ENCODE measurements at regions not wholly inside any gene's neighbourhood (a gene's known extent, or its start where the extent isn't known, plus 50 kb on each side); places are given as distances from the start of the nearest gene placed in this dataset.

DNA sequence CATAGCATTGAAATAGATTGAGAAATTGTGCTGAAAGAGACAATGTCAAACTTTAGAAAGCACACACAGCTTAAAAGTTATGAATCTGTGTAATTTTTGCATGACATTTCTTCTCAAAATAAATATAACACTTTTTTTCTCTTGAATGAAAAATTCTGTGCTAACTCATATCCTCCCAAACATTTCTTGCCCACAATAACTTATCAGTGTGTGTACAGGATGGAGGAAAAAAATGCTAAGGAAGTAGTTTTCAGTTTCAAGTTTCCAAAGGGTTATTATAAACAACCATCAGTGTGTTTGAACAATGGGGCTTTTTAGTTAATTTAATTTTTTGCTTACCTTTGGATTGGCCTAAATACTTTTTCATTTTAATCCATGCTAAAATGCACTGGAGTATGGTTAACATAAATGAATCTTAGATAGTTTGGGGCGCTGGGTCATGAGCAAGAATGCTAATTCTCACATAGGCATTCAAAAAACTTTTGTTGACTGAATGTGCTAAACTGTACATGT is 82.9 kb upstream of the ARHGAP20 start:
- H3K27me3 Mint-ChIP-seq (ENCODE audit: low read depth) = peaks cover 7% of the 10 kb centered on the region
- H3K36me3 Mint-ChIP-seq (ENCODE audit: insufficient read depth in 2 of 2) = no peaks in the 10 kb centered on the region
- DNase-seq (no peak), ATAC-seq (replicated peaks in 1 of 2) (no peak)
- no peak overlapping the region for H3K4me3 Mint-ChIP-seq
- H3K9me3 Mint-ChIP-seq = peaks cover 0 to 2% of the 10 kb centered on the region in 2 donors
- H3K27ac Mint-ChIP-seq = no peak overlapping the region
- peaks cover 13% of the 10 kb centered on the region for H3K4me1 Mint-ChIP-seq (ENCODE audit: low read depth)

- Mint-ChIP-seq H3K36me3 (ENCODE audit: insufficient read depth in 2 of 2) (no peaks in the 10 kb centered on the region), H3K9me3 (peaks cover 0 to 2% of the 10 kb centered on the region in 2 donors), H3K4me1 (ENCODE audit: low read depth) (peaks cover 10% of the 10 kb centered on the region), H3K27ac (no peak overlapping the region), H3K4me3 (no peak overlapping the region), H3K27me3 (ENCODE audit: low read depth) (peaks cover 4% of the 10 kb centered on the region)
- DNase-seq (no peak), ATAC-seq (replicated peaks in 1 of 2) (no peak)
These were observed 81.3 kb upstream of the ARHGAP20 start for GRCh38 chr11:110793556-110793955.

DNA sequence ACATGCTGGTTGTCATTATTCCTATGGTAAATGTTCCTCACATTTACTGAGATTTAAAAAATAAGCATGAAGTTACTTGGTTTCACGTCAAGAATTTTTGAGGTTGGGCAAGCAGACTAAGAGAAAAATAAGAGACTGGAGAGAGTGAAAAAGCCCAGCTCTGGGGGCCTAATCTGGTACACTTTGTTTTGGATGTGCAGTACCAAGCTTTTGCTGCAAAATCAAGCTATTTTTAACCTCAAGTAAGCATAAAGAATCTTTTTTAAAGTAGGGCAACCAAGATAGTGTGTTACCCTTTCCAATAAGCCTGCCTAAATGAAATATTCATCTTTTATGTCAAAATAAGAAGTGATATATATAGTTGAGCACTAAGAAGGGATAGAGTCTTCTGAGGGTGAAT is 79.4 kb upstream of the ARHGAP20 start:
- H3K27me3 Mint-ChIP-seq (ENCODE audit: low read depth) = no peaks in the 10 kb centered on the region
- DNase-seq = no peak
- H3K9me3 Mint-ChIP-seq = peaks cover 2% of the 10 kb centered on the region in 2 donors
- H3K4me1 Mint-ChIP-seq (ENCODE audit: low read depth) = peaks cover 6% of the 10 kb centered on the region
- no peaks in the 10 kb centered on the region for H3K36me3 Mint-ChIP-seq (ENCODE audit: insufficient read depth in 2 of 2)
- H3K4me3 Mint-ChIP-seq = no peak overlapping the region
- no peak for ATAC-seq (replicated peaks in 1 of 2)
- no peak overlapping the region for H3K27ac Mint-ChIP-seq

DNA sequence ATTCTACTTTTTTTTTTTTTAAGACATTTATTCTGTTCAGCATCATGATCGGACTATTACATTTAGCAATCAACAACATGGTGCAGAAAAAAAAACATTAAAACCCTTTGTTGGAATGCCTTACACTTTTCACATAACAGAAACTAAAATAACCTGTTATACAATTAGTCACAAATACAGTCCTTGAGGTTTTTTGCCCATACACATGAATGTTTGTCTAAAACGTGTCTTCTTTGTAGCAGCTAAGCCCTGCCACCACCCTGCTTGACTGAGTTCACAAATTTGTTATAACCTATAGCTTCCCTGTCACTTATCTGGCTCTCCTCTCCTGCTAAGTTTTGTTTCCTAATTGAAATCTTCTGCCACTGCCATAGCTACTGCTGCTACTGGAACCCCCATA is 75.4 kb upstream of the ARHGAP20 start:
- H3K36me3 Mint-ChIP-seq (ENCODE audit: insufficient read depth in 2 of 2) = peaks cover 0 to 4% of the 10 kb centered on the region in 2 donors
- peaks cover 2 to 3% of the 10 kb centered on the region in 2 donors for H3K9me3 Mint-ChIP-seq
- no peaks in the 10 kb centered on the region for H3K27me3 Mint-ChIP-seq (ENCODE audit: low read depth)
- DNase-seq (no peak), ATAC-seq (replicated peaks in 1 of 2) (no peak)
- H3K4me1 Mint-ChIP-seq (ENCODE audit: low read depth) = no peaks in the 10 kb centered on the region
- no peak overlapping the region for H3K4me3 Mint-ChIP-seq
- no peak overlapping the region for H3K27ac Mint-ChIP-seq

GRCh38 chr11:110786226-110786902 is 74.1 kb upstream of the ARHGAP20 start:
- H3K4me3 Mint-ChIP-seq = no peak overlapping the region
- no peaks in the 10 kb centered on the region for H3K27me3 Mint-ChIP-seq (ENCODE audit: low read depth)
- ATAC-seq (replicated peaks in 1 of 2) (no peak), DNase-seq (no peak)
- peaks cover 2 to 3% of the 10 kb centered on the region in 2 donors for H3K9me3 Mint-ChIP-seq
- H3K27ac Mint-ChIP-seq = no peak overlapping the region
- H3K36me3 Mint-ChIP-seq (ENCODE audit: insufficient read depth in 2 of 2) = peaks cover 0 to 4% of the 10 kb centered on the region in 2 donors
- H3K4me1 Mint-ChIP-seq (ENCODE audit: low read depth) = no peaks in the 10 kb centered on the region

- Mint-ChIP-seq H3K4me3 (no peak overlapping the region), H3K4me1 (ENCODE audit: low read depth) (no peaks in the 10 kb centered on the region), H3K36me3 (ENCODE audit: insufficient read depth in 2 of 2) (peaks cover 0 to 4% of the 10 kb centered on the region in 2 donors), H3K27ac (no peak overlapping the region), H3K9me3 (peaks cover 2 to 3% of the 10 kb centered on the region in 2 donors), H3K27me3 (ENCODE audit: low read depth) (no peaks in the 10 kb centered on the region)
- DNase-seq (no peak), ATAC-seq (replicated peaks in 1 of 2) (no peak)
These were observed 73.2 kb upstream of the ARHGAP20 start for GRCh38 chr11:110785398-110785797.

GRCh38 chr11:110782616-110783015 is 70.4 kb upstream of the ARHGAP20 start:
- no peak for DNase-seq
- H3K27me3 Mint-ChIP-seq (ENCODE audit: low read depth) = no peaks in the 10 kb centered on the region
- peaks cover 5 to 8% of the 10 kb centered on the region in 2 donors for H3K36me3 Mint-ChIP-seq (ENCODE audit: insufficient read depth in 2 of 2)
- H3K9me3 Mint-ChIP-seq = peaks cover 9 to 10% of the 10 kb centered on the region in 2 donors
- no peak overlapping the region for H3K27ac Mint-ChIP-seq
- H3K4me3 Mint-ChIP-seq = no peak overlapping the region
- H3K4me1 Mint-ChIP-seq (ENCODE audit: low read depth) = no peaks in the 10 kb centered on the region
- no peak for ATAC-seq (replicated peaks in 1 of 2)

DNA sequence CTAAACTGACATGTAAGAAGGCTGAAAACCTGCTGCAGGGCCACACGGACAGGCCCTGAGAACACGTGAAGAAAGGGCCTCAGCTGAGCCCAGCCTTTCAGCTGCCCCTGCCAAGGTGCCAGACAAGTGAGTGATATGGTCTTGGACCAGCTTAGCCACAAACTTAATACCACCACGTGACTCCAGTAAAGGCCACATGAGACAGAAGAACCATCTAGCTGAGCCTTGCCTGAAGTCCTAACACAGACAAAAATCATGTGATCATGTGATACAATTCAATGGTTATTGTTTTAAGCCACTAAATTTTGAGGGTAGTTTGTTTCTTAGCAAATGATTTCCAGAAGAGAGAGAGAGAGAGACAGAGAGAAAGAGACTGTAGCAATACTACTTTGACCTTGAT is 66.9 kb upstream of the ARHGAP20 start:
- Mint-ChIP-seq H3K4me3 (no peak overlapping the region), H3K9me3 (peaks cover 5 to 8% of the 10 kb centered on the region in 2 donors), H3K27ac (no peak overlapping the region), H3K36me3 (ENCODE audit: insufficient read depth in 2 of 2) (peaks cover 5% of the 10 kb centered on the region in 2 donors), H3K4me1 (ENCODE audit: low read depth) (no peaks in the 10 kb centered on the region), H3K27me3 (ENCODE audit: low read depth) (no peaks in the 10 kb centered on the region)
- no peak for DNase-seq
- ATAC-seq (replicated peaks in 1 of 2) = no peak

- DNase-seq = no peak
- Mint-ChIP-seq H3K27me3 (ENCODE audit: low read depth) (no peaks in the 10 kb centered on the region), H3K4me3 (no peak overlapping the region), H3K9me3 (peaks cover 5 to 8% of the 10 kb centered on the region in 2 donors), H3K4me1 (ENCODE audit: low read depth) (no peaks in the 10 kb centered on the region), H3K36me3 (ENCODE audit: insufficient read depth in 2 of 2) (peaks cover 5% of the 10 kb centered on the region in 2 donors), H3K27ac (no peak overlapping the region)
- ATAC-seq (replicated peaks in 1 of 2) = no peak
These were observed 66.1 kb upstream of the ARHGAP20 start for GRCh38 chr11:110778343-110778742.

- no peaks in the 10 kb centered on the region for H3K4me1 Mint-ChIP-seq (ENCODE audit: low read depth)
- no peak for ATAC-seq (replicated peaks in 1 of 2)
- H3K36me3 Mint-ChIP-seq (ENCODE audit: insufficient read depth in 2 of 2) = peaks cover 5% of the 10 kb centered on the region in 2 donors
- no peak for DNase-seq
- peaks cover 5 to 8% of the 10 kb centered on the region in 2 donors for H3K9me3 Mint-ChIP-seq
- no peaks in the 10 kb centered on the region for H3K27me3 Mint-ChIP-seq (ENCODE audit: low read depth)
- H3K27ac Mint-ChIP-seq = no peak overlapping the region
- H3K4me3 Mint-ChIP-seq = no peak overlapping the region
These were observed 65.5 kb upstream of the ARHGAP20 start for GRCh38 chr11:110777775-110778174.

GRCh38 chr11:110776081-110776480 is 63.8 kb upstream of the ARHGAP20 start:
- DNase-seq (no peak), ATAC-seq (replicated peaks in 1 of 2) (no peak)
- H3K27ac Mint-ChIP-seq = no peak overlapping the region
- peaks cover 5 to 8% of the 10 kb centered on the region in 2 donors for H3K9me3 Mint-ChIP-seq
- H3K36me3 Mint-ChIP-seq (ENCODE audit: insufficient read depth in 2 of 2) = peaks cover 5% of the 10 kb centered on the region in 2 donors
- no peaks in the 10 kb centered on the region for H3K27me3 Mint-ChIP-seq (ENCODE audit: low read depth)
- H3K4me3 Mint-ChIP-seq = no peak overlapping the region
- no peaks in the 10 kb centered on the region for H3K4me1 Mint-ChIP-seq (ENCODE audit: low read depth)

DNA sequence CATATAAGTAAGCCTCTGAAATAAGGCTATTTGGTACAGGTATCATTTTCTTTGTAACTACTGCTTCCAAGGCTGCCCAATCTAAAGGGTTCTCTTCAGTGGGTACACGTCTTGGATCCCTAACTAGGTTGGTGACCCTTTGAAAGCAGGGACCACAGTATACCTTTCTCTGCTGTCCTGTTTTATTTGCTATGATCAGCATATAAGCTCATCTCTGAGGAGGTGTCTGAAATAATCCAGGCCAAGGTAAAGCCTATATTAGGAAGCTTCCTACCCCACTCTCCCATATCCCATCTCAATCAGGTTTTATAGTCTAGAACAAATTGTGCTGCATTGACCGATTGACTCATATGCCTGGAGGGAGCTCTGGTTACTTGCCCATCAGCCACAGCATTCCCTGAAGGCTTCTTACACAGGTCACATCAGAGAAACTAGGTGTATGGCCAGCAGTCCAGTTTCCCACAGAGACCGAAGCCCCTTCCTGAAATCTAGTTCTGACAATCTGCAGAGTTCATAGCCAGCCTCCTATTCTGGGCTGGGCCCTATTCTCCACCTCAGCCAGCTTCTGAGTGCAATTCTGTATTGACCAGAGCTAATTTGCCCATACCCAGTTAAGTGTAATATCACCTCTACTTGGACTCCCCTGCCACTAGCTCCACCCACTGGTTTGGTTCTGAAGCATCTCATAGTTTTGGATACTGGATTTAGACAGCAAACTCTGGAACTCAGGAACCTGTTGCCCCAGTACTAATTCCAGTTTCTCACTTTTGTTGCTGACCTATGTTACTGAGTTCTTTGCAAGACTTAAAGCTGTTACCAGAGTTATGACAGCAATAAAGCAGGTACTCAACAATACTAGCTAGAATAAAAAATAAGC is 62.1 kb upstream of the ARHGAP20 start:
- ATAC-seq (replicated peaks in 1 of 2) (no peak), DNase-seq (no peak)
- peaks cover 5% of the 10 kb centered on the region in 2 donors for H3K36me3 Mint-ChIP-seq (ENCODE audit: insufficient read depth in 2 of 2)
- no peak overlapping the region for H3K4me3 Mint-ChIP-seq
- no peak overlapping the region for H3K27ac Mint-ChIP-seq
- H3K9me3 Mint-ChIP-seq = peaks cover 5 to 8% of the 10 kb centered on the region in 2 donors
- H3K27me3 Mint-ChIP-seq (ENCODE audit: low read depth) = no peaks in the 10 kb centered on the region
- peaks cover 5% of the 10 kb centered on the region for H3K4me1 Mint-ChIP-seq (ENCODE audit: low read depth)

GRCh38 chr11:110773442-110773841 is 61.2 kb upstream of the ARHGAP20 start:
- Mint-ChIP-seq H3K36me3 (ENCODE audit: insufficient read depth in 2 of 2) (peaks cover 3% of the 10 kb centered on the region in 2 donors), H3K9me3 (peaks cover 2 to 3% of the 10 kb centered on the region in 2 donors), H3K27ac (no peak overlapping the region), H3K4me3 (no peak overlapping the region), H3K27me3 (ENCODE audit: low read depth) (no peaks in the 10 kb centered on the region), H3K4me1 (ENCODE audit: low read depth) (peaks cover 6% of the 10 kb centered on the region)
- no peak for ATAC-seq (replicated peaks in 1 of 2)
- DNase-seq = no peak
